ENCODE measurements at regions not wholly inside any gene's neighbourhood (a gene's known extent, or its start where the extent isn't known, plus 50 kb on each side); places are given as distances from the start of the nearest gene placed in this dataset.
A peak's percentile ranks its signal among the peaks of the same experiment; 100 is the strongest.
"Not testable (repeated sequence)": the region's sequence is repeated elsewhere in the genome, so short reads cannot be mapped to it uniquely, and the experiment has no call there.

GRCh38 chr6:134549854-134550253 lies 231.9 kb upstream of the SGK1 start:
- H3K4me3 ChIP-seq: no peak overlapping the region
- H3K27ac ChIP-seq: no peak overlapping the region

DNA sequence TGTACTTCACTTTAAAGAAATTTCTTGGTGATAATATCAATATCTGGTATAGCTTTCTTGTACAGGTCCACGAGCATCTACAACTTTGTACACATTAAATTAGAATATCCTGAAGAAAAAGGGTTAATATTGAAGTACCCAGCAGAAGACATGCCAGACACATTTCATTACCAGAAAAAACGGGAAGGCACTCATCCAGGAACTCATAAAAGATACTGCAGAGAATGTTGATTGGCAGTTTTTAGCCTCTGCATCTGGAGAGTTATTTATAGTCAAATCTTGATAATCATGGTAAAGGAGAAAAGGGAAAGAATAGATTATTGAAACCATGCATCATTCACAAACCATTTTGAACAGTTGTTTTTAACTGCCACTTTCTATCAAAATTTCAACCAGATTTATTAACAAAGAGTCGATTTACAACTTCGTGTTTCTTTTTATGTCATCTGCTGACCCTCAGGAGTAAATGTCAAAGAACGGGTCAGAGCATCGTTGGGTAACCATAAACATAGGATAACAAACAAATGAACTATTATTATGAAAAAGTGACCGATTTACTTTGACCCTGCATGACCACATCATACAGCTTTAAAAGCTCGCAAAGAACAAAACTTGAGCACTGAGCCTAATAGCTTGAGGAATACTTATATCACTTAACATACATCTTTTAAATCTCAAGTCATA lies 229.2 kb upstream of the SGK1 start:
- Histone ChIP-seq H3K4me3 (no peak overlapping the region), H3K27ac (no peak overlapping the region)

- H3K27ac ChIP-seq: no peak overlapping the region
- H3K4me3 ChIP-seq: no peak overlapping the region
These were observed 226.8 kb upstream of the SGK1 start for GRCh38 chr6:134544737-134545136.

- H3K27ac ChIP-seq: no peak overlapping the region
These were observed 225.2 kb upstream of the SGK1 start for GRCh38 chr6:134543128-134543527.

GRCh38 chr6:134541001-134541400 lies 223.1 kb upstream of the SGK1 start:
- H3K27ac ChIP-seq: no peak overlapping the region

More at GRCh38 chr6:134543128-134543527, 225.2 kb upstream of the SGK1 start:
- H3K4me3 ChIP-seq: no peak overlapping the region

GRCh38 chr6:134539865-134540323 lies 222.0 kb upstream of the SGK1 start:
- Histone ChIP-seq H3K27ac (peak overlapping the region in 1 of 21 experiments; percentile 6), H3K4me3 (no peak overlapping the region)

More at GRCh38 chr6:134541001-134541400, 223.1 kb upstream of the SGK1 start:
- no peak overlapping the region for H3K4me3 ChIP-seq

GRCh38 chr6:134537765-134538164 lies 219.9 kb upstream of the SGK1 start:
- not testable (repeated sequence) for H3K4me3 ChIP-seq
- peak overlapping the region in 1 of 21 experiments; percentile 25 for H3K27ac ChIP-seq

DNA sequence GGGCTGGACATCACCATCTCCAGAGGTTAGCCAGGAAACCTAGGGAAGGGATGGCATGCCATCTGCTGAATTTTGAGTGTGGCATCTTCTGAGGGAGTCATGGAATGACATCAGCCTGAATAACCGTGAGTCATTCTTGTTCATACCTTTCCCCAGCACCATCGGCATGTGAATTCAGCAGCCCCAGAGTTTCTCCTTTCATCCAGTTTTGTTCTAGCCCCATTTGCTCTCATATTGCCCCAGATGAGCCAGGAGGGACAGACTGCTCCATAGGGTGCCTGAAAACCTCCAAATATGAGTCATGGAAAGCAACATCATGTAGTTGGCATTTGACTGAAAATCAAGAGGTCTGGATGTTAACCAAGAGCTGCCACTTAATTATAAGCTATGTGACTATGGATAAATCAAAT lies 219.2 kb upstream of the SGK1 start:
- Histone ChIP-seq H3K27ac (peak overlapping the region in 2 of 21 experiments; percentile 17 to 25), H3K4me3 (no peak overlapping the region)

DNA sequence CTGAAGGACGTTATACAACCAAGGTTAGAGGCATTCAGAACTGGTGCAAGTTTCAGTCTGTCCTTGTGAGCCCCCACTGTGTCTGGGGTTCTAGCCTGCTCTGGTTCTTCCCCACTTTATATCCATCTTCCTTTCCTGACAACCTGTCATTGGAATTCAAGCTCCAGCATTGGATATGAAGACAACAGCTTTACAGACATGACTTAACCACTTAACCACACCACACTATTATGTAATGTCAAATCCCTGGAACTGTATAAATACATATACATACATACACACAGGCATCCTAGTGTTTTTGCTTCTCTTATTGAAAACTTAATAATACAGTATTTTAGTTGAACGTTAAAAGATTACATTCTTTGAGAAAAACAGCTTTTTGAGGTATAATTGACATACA lies 217.9 kb upstream of the SGK1 start:
- Histone ChIP-seq H3K4me3 (no peak overlapping the region), H3K27ac (peak overlapping the region in 1 of 21 experiments; percentile 46)

DNA sequence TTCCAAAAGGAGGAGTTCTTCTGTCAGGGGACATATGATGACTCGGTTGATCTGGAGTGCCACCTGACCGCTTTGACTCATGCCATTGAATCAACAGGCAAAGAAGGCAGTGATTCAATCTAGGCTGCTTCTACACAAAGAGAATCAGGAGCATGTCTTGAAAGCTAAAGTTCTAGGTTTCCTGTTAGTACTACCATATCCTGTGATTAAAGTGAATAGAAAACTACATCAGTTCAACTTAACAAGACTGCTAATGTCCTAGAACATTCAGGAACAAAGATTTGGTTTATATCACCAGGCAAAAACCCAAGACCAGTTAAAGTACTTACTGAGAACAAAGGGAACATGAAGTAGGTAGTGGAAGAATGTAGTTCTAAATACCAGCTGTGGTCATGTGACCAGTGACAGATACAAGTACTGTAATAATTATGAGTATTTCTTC lies 216.8 kb upstream of the SGK1 start:
- Histone ChIP-seq H3K27ac (peak overlapping the region in 3 of 21 experiments; percentile 2 to 46 (median 28)), H3K4me3 (no peak overlapping the region)

GRCh38 chr6:134533991-134534390 lies 216.1 kb upstream of the SGK1 start:
- H3K27ac ChIP-seq: peak overlapping the region in 2 of 21 experiments; percentile 2 to 15
- H3K4me3 ChIP-seq: no peak overlapping the region

GRCh38 chr6:134532694-134533624 lies 215.0 kb upstream of the SGK1 start:
- Histone ChIP-seq H3K4me3 (no peak overlapping the region), H3K27ac (no peak overlapping the region)

GRCh38 chr6:134531611-134532010 lies 213.7 kb upstream of the SGK1 start:
- Histone ChIP-seq H3K4me3 (no peak overlapping the region), H3K27ac (no peak overlapping the region)

DNA sequence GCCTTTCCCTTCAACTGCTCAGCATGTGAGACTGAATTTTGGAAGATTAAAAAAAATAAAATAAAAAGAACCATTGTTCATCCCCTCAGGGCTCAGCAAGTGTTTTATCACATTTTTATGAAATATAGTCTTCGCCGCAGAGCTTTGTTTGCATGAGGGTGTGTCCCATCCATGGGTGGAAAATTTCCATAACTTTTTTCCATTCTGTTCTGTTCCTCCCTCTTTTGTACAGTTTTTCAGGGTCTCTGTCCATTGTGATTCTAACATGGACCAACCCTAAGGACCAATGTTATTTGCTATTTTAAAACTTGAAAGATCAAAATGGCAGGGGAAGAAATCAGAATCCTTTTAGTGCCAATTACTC lies 213.3 kb upstream of the SGK1 start:
- Histone ChIP-seq H3K4me3 (no peak overlapping the region), H3K27ac (no peak overlapping the region)

GRCh38 chr6:134529921-134530320 lies 212.0 kb upstream of the SGK1 start:
- Histone ChIP-seq H3K27ac (no peak overlapping the region), H3K4me3 (no peak overlapping the region)

DNA sequence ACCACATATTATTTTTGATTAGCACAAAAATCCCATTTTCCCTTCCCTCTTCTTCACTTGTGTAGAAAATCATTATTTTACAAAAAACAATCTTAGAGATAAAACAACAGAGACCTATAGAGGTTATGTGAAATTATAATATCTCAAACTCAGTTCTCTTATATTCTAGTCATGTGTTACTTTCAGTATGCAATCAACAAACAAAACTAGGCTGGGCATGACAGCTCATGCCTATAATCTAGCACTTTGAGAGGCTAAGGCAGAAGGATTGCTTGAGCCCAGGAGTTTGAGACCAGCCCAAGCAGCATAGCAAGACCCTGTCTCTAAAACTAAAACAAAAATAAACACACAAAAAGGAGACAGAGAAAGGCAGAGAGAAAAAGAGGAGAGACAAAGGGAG lies 211.4 kb upstream of the SGK1 start:
- H3K27ac ChIP-seq: no peak overlapping the region
- no peak overlapping the region for H3K4me3 ChIP-seq

GRCh38 chr6:134527108-134527787 lies 209.3 kb upstream of the SGK1 start:
- H3K27ac ChIP-seq: no peak overlapping the region
- no peak overlapping the region for H3K4me3 ChIP-seq

GRCh38 chr6:134525190-134525868 lies 207.4 kb upstream of the SGK1 start:
- peak overlapping the region in 1 of 21 experiments; percentile 17 for H3K27ac ChIP-seq
- H3K4me3 ChIP-seq: no peak overlapping the region

DNA sequence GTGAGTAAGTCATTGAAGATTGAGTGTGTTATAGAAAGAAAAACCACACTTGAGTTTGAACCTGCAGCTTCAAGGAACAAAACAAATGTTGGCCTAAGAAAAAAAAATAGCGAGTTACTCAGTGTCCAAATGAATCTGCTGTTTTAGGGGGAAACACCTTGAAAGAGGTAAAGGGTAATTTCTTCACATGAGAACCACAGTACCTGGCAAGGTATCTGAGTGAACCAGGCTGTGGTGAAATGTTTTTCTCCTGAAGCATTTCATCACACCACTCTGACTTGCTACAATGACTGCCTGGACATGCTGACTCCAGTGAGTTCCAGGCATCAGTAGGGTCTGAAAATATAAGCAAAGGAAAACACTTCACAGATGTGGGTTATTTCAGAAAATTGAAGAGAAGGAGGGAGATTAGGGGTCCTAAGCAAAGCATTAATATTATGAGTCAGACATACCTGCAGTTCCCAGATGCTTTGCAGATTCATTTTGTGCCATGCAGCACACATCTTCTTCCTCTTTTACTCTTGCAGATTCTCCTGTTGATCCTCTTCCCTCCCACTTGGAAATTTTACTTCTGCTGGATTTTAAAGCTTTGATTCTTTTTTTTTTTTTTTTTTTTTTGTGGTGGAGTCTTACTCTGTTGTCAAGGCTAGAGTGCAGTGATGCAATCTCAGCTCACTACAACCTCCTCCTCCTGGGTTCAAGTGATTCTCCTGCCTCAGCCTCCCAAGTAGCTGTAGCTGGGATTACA lies 206.2 kb upstream of the SGK1 start:
- Histone ChIP-seq H3K4me3 (no peak overlapping the region), H3K27ac (peak overlapping the region in 5 of 21 experiments; percentile 8 to 52 (median 24))
